GM19239 (cell line): ENCODE measurements at regions not wholly inside any gene's neighbourhood (a gene's known extent, or its start where the extent isn't known, plus 50 kb on each side); places are given as distances from the start of the nearest gene placed in this dataset.

Experiments used
- DNase-seq: peaks from one replicate; pipeline ENCODE4 v3.0.0; 2011; ENCODE audit warnings: low spot score; ENCODE audit not compliant: insufficient read length
- FAIRE-seq: peaks from 2 replicates; lab custom pipeline; 2011; peaks lifted over from hg19 to GRCh38; lab: Jason Lieb, UNC

GRCh38 chr14:105797546-105797945, 271.2 kb downstream of the TMEM121 start:
- DNase-seq (no peak), FAIRE-seq (no peak)

GRCh38 chr14:105805701-105806100, 279.3 kb downstream of the TMEM121 start:
- no peak for DNase-seq

GRCh38 chr14:105806568-105806967, 280.2 kb downstream of the TMEM121 start:
- DNase-seq = no peak
- no peak for FAIRE-seq

More at GRCh38 chr14:105805701-105806100, 279.3 kb downstream of the TMEM121 start:
- no peak for FAIRE-seq

- DNase-seq = peak; percentile 9
- peak; percentile 77 for FAIRE-seq
These were observed 291.8 kb downstream of the TMEM121 start for GRCh38 chr14:105817971-105818711.

GRCh38 chr14:105818712-105819005, 292.3 kb downstream of the TMEM121 start:
- no peak for DNase-seq
- no peak for FAIRE-seq

GRCh38 chr14:105830171-105830570, 303.8 kb downstream of the TMEM121 start:
- DNase-seq (no peak), FAIRE-seq (no peak)

- DNase-seq (no peak), FAIRE-seq (no peak)
These were observed 309.8 kb downstream of the TMEM121 start for GRCh38 chr14:105836160-105836559.

GRCh38 chr14:105836730-105837129, 310.3 kb downstream of the TMEM121 start:
- DNase-seq (no peak), FAIRE-seq (no peak)

- FAIRE-seq = no peak
- DNase-seq = no peak
These were observed 311.1 kb downstream of the TMEM121 start for GRCh38 chr14:105837349-105838063.

GRCh38 chr14:105838107-105838506, 311.7 kb downstream of the TMEM121 start:
- no peak for FAIRE-seq
- no peak for DNase-seq

GRCh38 chr14:105838591-105839424, 312.4 kb downstream of the TMEM121 start:
- FAIRE-seq (no peak), DNase-seq (no peak)

- no peak for FAIRE-seq
- DNase-seq = no peak
These were observed 313.3 kb downstream of the TMEM121 start for GRCh38 chr14:105839425-105840265.

GRCh38 chr14:105840266-105841021, 314.1 kb downstream of the TMEM121 start:
- FAIRE-seq (no peak), DNase-seq (no peak)

- no peak for DNase-seq
- no peak for FAIRE-seq
These were observed 314.9 kb downstream of the TMEM121 start for GRCh38 chr14:105841022-105842009.

GRCh38 chr14:105842105-105842504, 315.7 kb downstream of the TMEM121 start:
- no peak for FAIRE-seq
- DNase-seq = no peak

GRCh38 chr14:105843444-105844046, 317.2 kb downstream of the TMEM121 start:
- no peak for DNase-seq
- FAIRE-seq = no peak

GRCh38 chr14:105844047-105844630, 317.8 kb downstream of the TMEM121 start:
- no peak for FAIRE-seq
- DNase-seq = no peak
